Mesendoderm (in vitro differentiated cells): ENCODE measurements at regions not wholly inside any gene's neighbourhood (a gene's known extent, or its start where the extent isn't known, plus 50 kb on each side); places are given as distances from the start of the nearest gene placed in this dataset.
"Not testable (repeated sequence)": the region's sequence is repeated elsewhere in the genome, so short reads cannot be mapped to it uniquely, and the experiment has no call there.

Source experiments
- DNase-seq: peaks from one replicate; pipeline ENCODE4 v3.0.0; 2013
- H2AK5ac ChIP-seq: 2 replicates; pipeline ENCODE4 v1.6.1; 2013; ENCODE audit warnings: low read length, inconsistent platforms
- H2BK120ac ChIP-seq: 2 replicates; pipeline ENCODE4 v1.6.1; 2013; ENCODE audit warnings: low read depth, mild to moderate bottlenecking, low read length, moderate library complexity, mixed read lengths
- H2BK15ac ChIP-seq: replicated peaks from 2 replicates; pipeline ENCODE4 v1.6.1; 2013; ENCODE audit warnings: low read depth, mild to moderate bottlenecking, moderate library complexity
- H2BK5ac ChIP-seq: 2 replicates; pipeline ENCODE4 v1.6.1; 2013; ENCODE audit warnings: low read length, inconsistent platforms
- H3K18ac ChIP-seq: 2 replicates; pipeline ENCODE4 v1.6.1; 2013; ENCODE audit warnings: mild to moderate bottlenecking, low read length, mixed read lengths
- H3K23ac ChIP-seq: one replicate; pipeline ENCODE4 v1.6.1; 2013; ENCODE audit warnings: low read length
- H3K27ac ChIP-seq: 2 replicates; pipeline ENCODE4 v1.5.1; 2013; ENCODE audit warnings: low read depth, mild to moderate bottlenecking, inconsistent platforms, low read length, moderate library complexity
- H3K27me3 ChIP-seq: 2 replicates; pipeline ENCODE4 v1.6.1; 2013; ENCODE audit warnings: low read length, control low read depth, mild to moderate bottlenecking, inconsistent platforms; ENCODE audit not compliant: insufficient read depth, poor library complexity
- H3K36me3 ChIP-seq: 2 replicates; pipeline ENCODE4 v1.6.1; 2013; ENCODE audit warnings: low read length, inconsistent platforms; ENCODE audit not compliant: control insufficient read depth, insufficient read depth
- H3K4ac ChIP-seq: one replicate; pipeline ENCODE4 v1.6.1; 2013; ENCODE audit warnings: low read depth, mild to moderate bottlenecking, low read length, moderate library complexity
- H3K4me1 ChIP-seq: 2 replicates; pipeline ENCODE4 v1.6.1; 2013; ENCODE audit warnings: low read depth, low read length, inconsistent platforms; ENCODE audit not compliant: control insufficient read depth
- H3K4me2 ChIP-seq: 2 replicates; pipeline ENCODE4 v1.6.1; 2013; ENCODE audit warnings: low read length
- H3K4me3 ChIP-seq: 2 replicates; pipeline ENCODE4 v1.5.1; 2013; ENCODE audit warnings: mild to moderate bottlenecking, low read length
- H3K56ac ChIP-seq: one replicate; pipeline ENCODE4 v1.6.1; 2013; ENCODE audit warnings: low read length
- H3K79me1 ChIP-seq: 2 replicates; pipeline ENCODE4 v1.6.1; 2013; ENCODE audit warnings: low read length, inconsistent platforms
- H3K79me2 ChIP-seq: 2 replicates; pipeline ENCODE4 v1.6.1; 2013; ENCODE audit warnings: mild to moderate bottlenecking, low read length; ENCODE audit not compliant: control insufficient read depth, insufficient read depth
- H3K9ac ChIP-seq: 2 replicates; pipeline ENCODE4 v1.6.1; 2013; ENCODE audit warnings: low read length, inconsistent platforms
- H4K5ac ChIP-seq: one replicate; pipeline ENCODE4 v1.6.1; 2013; ENCODE audit warnings: low read length
- H4K8ac ChIP-seq: one replicate; pipeline ENCODE4 v1.6.1; 2013; ENCODE audit warnings: low read depth, mild to moderate bottlenecking, control low read depth, low read length, moderate library complexity
- WGBS: extraction: QIAGEN DNeasy Blood & Tissue Kit; methylation state at CpG from one replicate; pipeline ENCODE4 v1.1.7; 2013; ENCODE audit warnings: low lambda C conversion rate, missing lambda C conversion rate; ENCODE audit not compliant: insufficient coverage; ENCODE audit errors: extremely low coverage; 5-methylcytosine and 5-hydroxymethylcytosine counted together

GRCh38 chr6:12545619-12546409 is 170.8 kb upstream of the PHACTR1 start:
- no peak overlapping the region for H2AK5ac ChIP-seq
- no peaks in the 10 kb centered on the region for H3K79me1 ChIP-seq
- H3K18ac ChIP-seq: no peak overlapping the region
- no peak overlapping the region for H3K4me2 ChIP-seq
- no peak overlapping the region for H3K27ac ChIP-seq
- H3K36me3 ChIP-seq: no peaks in the 10 kb centered on the region
- no peak overlapping the region for H3K4ac ChIP-seq
- no peaks in the 10 kb centered on the region for H3K27me3 ChIP-seq
- no peak overlapping the region for H2BK120ac ChIP-seq
- no peaks in the 10 kb centered on the region for H3K79me2 ChIP-seq
- no peak overlapping the region for H2BK15ac ChIP-seq
- no peak overlapping the region for H4K5ac ChIP-seq
- no peak overlapping the region for H3K56ac ChIP-seq
- no peak overlapping the region for H3K4me3 ChIP-seq
- H3K23ac ChIP-seq: no peak overlapping the region
- no peak overlapping the region for H2BK5ac ChIP-seq
- H3K4me1 ChIP-seq: no peaks in the 10 kb centered on the region
- WGBS: no CpG with 5 or more reads among the region's 2 CpGs
- no peak overlapping the region for H3K9ac ChIP-seq
- no peak for DNase-seq
- H4K8ac ChIP-seq: no peak overlapping the region

DNA sequence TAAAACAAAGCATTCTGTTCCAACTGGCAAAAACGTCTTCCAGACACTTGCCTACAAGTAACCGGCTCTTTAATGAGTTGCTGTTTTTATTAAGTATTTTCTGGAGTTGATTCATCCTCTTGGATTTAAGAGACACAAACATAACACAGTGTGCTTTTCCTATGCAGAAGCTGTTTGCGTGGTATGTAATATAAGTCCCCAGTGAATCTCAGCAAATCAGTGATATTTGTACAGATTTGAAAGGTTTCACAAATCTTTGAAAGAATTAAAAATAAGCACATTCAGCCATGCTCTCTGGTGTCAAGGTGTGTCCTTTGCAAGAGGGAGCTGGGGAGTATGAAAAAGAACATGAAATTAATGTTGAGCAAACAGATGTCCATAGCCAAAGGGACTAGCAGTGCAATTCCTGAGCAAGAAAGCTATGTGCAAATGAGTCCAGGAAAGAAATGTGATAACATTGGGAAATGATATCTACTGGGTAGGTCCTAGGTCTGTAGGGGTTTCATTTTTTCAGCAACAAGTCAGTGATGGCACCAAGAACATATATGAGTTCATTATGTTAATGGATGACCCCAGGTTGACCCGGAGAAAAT is 170.1 kb upstream of the PHACTR1 start:
- DNase-seq: no peak
- Histone ChIP-seq H3K79me2 (no peaks in the 10 kb centered on the region), H3K4ac (no peak overlapping the region), H3K18ac (no peak overlapping the region), H3K4me1 (no peaks in the 10 kb centered on the region), H3K4me3 (no peak overlapping the region), H2BK5ac (no peak overlapping the region), H4K8ac (no peak overlapping the region), H3K9ac (no peak overlapping the region), H3K79me1 (no peaks in the 10 kb centered on the region), H3K36me3 (no peaks in the 10 kb centered on the region), H3K4me2 (no peak overlapping the region), H2BK120ac (no peak overlapping the region), H3K27ac (no peak overlapping the region), H3K23ac (no peak overlapping the region), H3K56ac (no peak overlapping the region), H2AK5ac (no peak overlapping the region), H4K5ac (no peak overlapping the region), H3K27me3 (no peaks in the 10 kb centered on the region), H2BK15ac (no peak overlapping the region)
- whole genome bisulfite sequencing: no CpG with 5 or more reads among the region's 4 CpGs

- Histone ChIP-seq H3K56ac (no peak overlapping the region), H3K23ac (no peak overlapping the region), H3K79me2 (no peaks in the 10 kb centered on the region), H3K79me1 (no peaks in the 10 kb centered on the region), H3K4me2 (no peak overlapping the region), H4K8ac (no peak overlapping the region), H3K4ac (no peak overlapping the region), H2BK15ac (no peak overlapping the region), H2BK5ac (no peak overlapping the region), H3K36me3 (no peaks in the 10 kb centered on the region), H3K4me3 (no peak overlapping the region), H3K27me3 (no peaks in the 10 kb centered on the region), H3K27ac (no peak overlapping the region), H2BK120ac (no peak overlapping the region), H4K5ac (no peak overlapping the region), H3K18ac (no peak overlapping the region), H3K4me1 (no peaks in the 10 kb centered on the region), H3K9ac (no peak overlapping the region), H2AK5ac (no peak overlapping the region)
- DNase-seq: no peak
- WGBS: no CpG with 5 or more reads among the region's 2 CpGs
These were observed 168.0 kb upstream of the PHACTR1 start for GRCh38 chr6:12548526-12548925.

DNA sequence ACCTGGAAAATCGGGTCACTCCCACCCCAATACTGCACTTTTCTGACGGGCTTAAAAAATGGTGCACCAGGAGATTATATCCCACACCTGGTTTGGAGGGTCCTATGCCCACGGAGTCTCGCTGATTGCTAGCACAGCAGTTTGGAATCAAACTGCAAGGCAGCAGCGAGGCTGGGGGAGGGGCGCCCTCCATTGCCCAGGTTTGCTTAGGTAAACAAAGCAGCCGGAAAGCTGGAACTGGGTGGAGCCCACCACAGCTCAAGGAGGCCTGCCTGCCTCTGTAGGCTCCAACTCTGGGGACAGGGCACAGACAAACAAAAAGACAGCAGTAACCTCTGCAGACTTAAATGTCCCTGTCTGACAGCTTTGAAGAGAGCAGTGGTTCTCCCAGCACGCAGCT is 167.1 kb upstream of the PHACTR1 start:
- not testable (repeated sequence) for H3K79me1 ChIP-seq, H2AK5ac ChIP-seq, H3K4me1 ChIP-seq, H3K9ac ChIP-seq, H3K56ac ChIP-seq, H4K5ac ChIP-seq, H4K8ac ChIP-seq, H3K4me3 ChIP-seq, H3K18ac ChIP-seq, H2BK15ac ChIP-seq, H3K4me2 ChIP-seq, H3K27ac ChIP-seq, H2BK5ac ChIP-seq, H3K27me3 ChIP-seq, H3K4ac ChIP-seq, DNase-seq, H3K79me2 ChIP-seq, H2BK120ac ChIP-seq, H3K36me3 ChIP-seq, H3K23ac ChIP-seq
- no CpG with 5 or more reads among the region's 8 CpGs for WGBS

DNA sequence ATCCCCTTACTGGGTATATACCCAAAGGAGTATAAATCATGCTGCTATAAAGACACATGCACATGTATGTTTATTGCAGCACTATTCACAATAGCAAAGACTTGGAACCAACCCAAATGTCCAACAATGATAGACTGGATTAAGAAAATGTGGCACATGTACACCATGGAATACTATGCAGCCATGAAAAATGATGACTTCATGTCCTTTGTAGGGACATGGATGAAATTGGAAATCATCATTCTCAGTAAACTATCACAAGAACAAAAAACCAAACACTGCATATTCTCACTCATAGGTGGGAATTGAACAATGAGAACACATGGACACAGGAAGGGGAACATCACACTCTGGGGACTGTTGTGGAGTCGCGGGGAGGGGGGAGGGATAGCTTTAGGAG is 161.7 kb upstream of the PHACTR1 start:
- not testable (repeated sequence) for H3K79me1 ChIP-seq, H4K8ac ChIP-seq, H3K27ac ChIP-seq, H2BK5ac ChIP-seq, H2AK5ac ChIP-seq, H2BK120ac ChIP-seq, H3K4me2 ChIP-seq, H2BK15ac ChIP-seq, H4K5ac ChIP-seq, H3K4me3 ChIP-seq, H3K36me3 ChIP-seq, H3K9ac ChIP-seq, H3K27me3 ChIP-seq, DNase-seq, H3K79me2 ChIP-seq, H3K4me1 ChIP-seq, H3K4ac ChIP-seq, H3K18ac ChIP-seq, H3K56ac ChIP-seq, H3K23ac ChIP-seq
- no CpG with 5 or more reads among the region's 2 CpGs for WGBS

DNA sequence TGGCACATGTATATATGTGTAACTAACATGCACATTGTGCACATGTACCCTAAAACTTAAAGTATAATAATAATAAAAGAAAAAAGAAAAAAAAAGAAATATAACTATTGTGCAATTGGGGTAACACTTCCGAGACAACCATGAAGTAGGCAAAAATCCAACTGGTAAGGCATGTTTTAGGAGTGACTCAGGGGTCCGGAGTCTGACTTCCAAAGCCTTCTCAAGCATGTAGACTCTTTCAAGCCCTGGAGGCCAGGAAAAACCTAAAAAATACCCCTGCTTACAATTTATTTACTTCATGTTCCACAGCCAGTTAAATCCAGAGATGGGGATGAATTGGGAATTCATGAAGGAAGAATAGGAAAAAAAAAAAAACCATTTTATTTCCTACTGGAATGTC is 161.3 kb upstream of the PHACTR1 start:
- Histone ChIP-seq H2BK5ac (no peak overlapping the region), H3K4me3 (no peak overlapping the region), H2BK120ac (no peak overlapping the region), H3K79me1 (no peaks in the 10 kb centered on the region), H2AK5ac (no peak overlapping the region), H3K4me2 (no peak overlapping the region), H4K8ac (no peak overlapping the region), H3K4me1 (no peaks in the 10 kb centered on the region), H3K27me3 (no peaks in the 10 kb centered on the region), H4K5ac (no peak overlapping the region), H2BK15ac (no peak overlapping the region), H3K23ac (no peak overlapping the region), H3K79me2 (no peaks in the 10 kb centered on the region), H3K9ac (no peak overlapping the region), H3K4ac (no peak overlapping the region), H3K56ac (no peak overlapping the region), H3K18ac (no peak overlapping the region), H3K27ac (no peak overlapping the region), H3K36me3 (no peaks in the 10 kb centered on the region)
- no peak for DNase-seq
- WGBS: no CpG with 5 or more reads among the region's 2 CpGs
